Fibroblast of lung (primary cell): ENCODE measurements at regions not wholly inside any gene's neighbourhood (a gene's known extent, or its start where the extent isn't known, plus 50 kb on each side); places are given as distances from the start of the nearest gene placed in this dataset.
"Not testable (repeated sequence)": the region's sequence is repeated elsewhere in the genome, so short reads cannot be mapped to it uniquely, and the experiment has no call there.

Experiments used
- DNase-seq, 2 donors: peaks; one replicate each; pipeline versions ENCODE4 v3.0.0 to v3.0.0-alpha.2; 2010; ENCODE audit warnings: low read depth in 2 of 2
- H2AFZ ChIP-seq: 2 replicates; pipeline ENCODE4 v1.5.1; 2012; ENCODE audit warnings: low read length, control low read depth, inconsistent platforms
- H3K27ac ChIP-seq: 2 replicates; pipeline ENCODE4 v1.5.1; 2011; ENCODE audit warnings: low read length, control low read depth; ENCODE audit not compliant: insufficient read depth
- H3K27me3 ChIP-seq: 2 replicates; pipeline ENCODE4 v1.5.1; 2011; ENCODE audit warnings: mild to moderate bottlenecking, low read length; ENCODE audit not compliant: control insufficient read depth, insufficient read depth
- H3K36me3 ChIP-seq: 2 replicates; pipeline ENCODE4 v1.5.1; 2011; ENCODE audit warnings: low read length; ENCODE audit not compliant: control insufficient read depth, insufficient read depth
- H3K4me1 ChIP-seq: 2 replicates; pipeline ENCODE4 v1.5.1; 2011; ENCODE audit warnings: low read length; ENCODE audit not compliant: control insufficient read depth, insufficient read depth; ENCODE audit errors: extremely low read depth
- H3K4me2 ChIP-seq: 2 replicates; pipeline ENCODE4 v1.5.1; 2011; ENCODE audit warnings: low read length, control low read depth; ENCODE audit not compliant: insufficient read depth; ENCODE audit errors: extremely low read depth
- H3K4me3 ChIP-seq, 4 experiments: fragments of 200-600 bp in 1 of 4; sonication (generic) in 1 of 4; replicated peaks in 1 of 4; 2 replicates each; pipeline ENCODE4 v1.5.1; 2011 to 2016; ENCODE audit warnings: low read length in 4 of 4, low read depth in 3 of 4, mild to moderate bottlenecking in 3 of 4, control low read depth in 2 of 4, inconsistent platforms in 1 of 4, mixed read lengths in 1 of 4; ENCODE audit not compliant: insufficient read depth in 1 of 4; ENCODE audit errors: control extremely low read depth in 1 of 4
- H3K79me2 ChIP-seq: 2 replicates; pipeline ENCODE4 v1.5.1; 2012; ENCODE audit warnings: mild to moderate bottlenecking, low read length, inconsistent platforms; ENCODE audit not compliant: control insufficient read depth, insufficient read depth
- H3K9ac ChIP-seq: 2 replicates; pipeline ENCODE4 v1.5.1; 2011; ENCODE audit warnings: mild to moderate bottlenecking, low read length, control low read depth; ENCODE audit not compliant: insufficient read depth
- H3K9me3 ChIP-seq: 2 replicates; pipeline ENCODE4 v1.5.1; 2012; ENCODE audit warnings: low read depth, low read length; ENCODE audit not compliant: control insufficient read depth, insufficient read depth
- H4K20me1 ChIP-seq: 2 replicates; pipeline ENCODE4 v1.5.1; 2011; ENCODE audit warnings: low read length; ENCODE audit not compliant: control insufficient read depth, insufficient read depth; ENCODE audit errors: extremely low read depth
- EZH2 ChIP-seq: IDR thresholded peaks from 2 replicates; pipeline ENCODE4 v1.5.1; 2012; ENCODE audit warnings: low read length, control low read depth, mild to moderate bottlenecking; ENCODE audit errors: missing control alignments
- TF ChIP-seq, protein P1 (sequence below), 2 donors: IDR thresholded peaks in 1 of 2; conservative IDR thresholded peaks in 1 of 2; 1 replicate in 1 of 2; 2 replicates in 1 of 2; pipeline ENCODE4 v1.5.1; 2011 to 2012; ENCODE audit warnings: low read length in 2 of 2, control low read depth in 1 of 2, inconsistent platforms in 1 of 2, low read depth in 1 of 2, mild to moderate bottlenecking in 1 of 2

DNA sequence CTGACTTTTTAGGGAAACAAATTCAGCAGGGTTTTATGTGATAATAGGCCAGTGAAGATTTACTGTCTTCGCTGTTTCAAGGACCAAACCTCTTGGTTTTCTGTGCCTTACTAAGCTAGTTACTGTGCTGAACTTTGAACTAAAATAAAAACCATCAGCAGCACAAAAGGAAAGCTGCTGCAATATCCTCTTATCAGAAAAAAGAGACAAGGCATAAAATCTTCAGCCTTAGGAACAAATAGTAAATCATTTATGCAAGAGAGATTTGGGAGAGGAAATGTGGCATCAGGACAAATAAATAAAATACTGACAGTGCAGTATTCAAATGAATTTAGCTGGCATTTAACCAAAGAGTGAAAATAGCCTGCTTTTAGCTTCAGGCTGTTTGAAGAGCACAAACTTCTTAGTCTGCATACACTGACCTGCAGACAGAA is 64.1 kb upstream of the EHBP1 start:
- Histone ChIP-seq H4K20me1 (no peaks in the 10 kb centered on the region), H3K4me2 (no peak overlapping the region), H2AFZ (no peak overlapping the region), H3K27ac (no peak overlapping the region), H3K9ac (no peak overlapping the region), H3K4me3 (no peak overlapping the region), H3K79me2 (no peaks in the 10 kb centered on the region), H3K4me1 (no peaks in the 10 kb centered on the region), H3K36me3 (no peaks in the 10 kb centered on the region), H3K27me3 (no peaks in the 10 kb centered on the region), H3K9me3 (no peaks in the 10 kb centered on the region)
- peak in 1 of 2 donors; percentile 25 for DNase-seq
- TF ChIP-seq, protein P1, sequence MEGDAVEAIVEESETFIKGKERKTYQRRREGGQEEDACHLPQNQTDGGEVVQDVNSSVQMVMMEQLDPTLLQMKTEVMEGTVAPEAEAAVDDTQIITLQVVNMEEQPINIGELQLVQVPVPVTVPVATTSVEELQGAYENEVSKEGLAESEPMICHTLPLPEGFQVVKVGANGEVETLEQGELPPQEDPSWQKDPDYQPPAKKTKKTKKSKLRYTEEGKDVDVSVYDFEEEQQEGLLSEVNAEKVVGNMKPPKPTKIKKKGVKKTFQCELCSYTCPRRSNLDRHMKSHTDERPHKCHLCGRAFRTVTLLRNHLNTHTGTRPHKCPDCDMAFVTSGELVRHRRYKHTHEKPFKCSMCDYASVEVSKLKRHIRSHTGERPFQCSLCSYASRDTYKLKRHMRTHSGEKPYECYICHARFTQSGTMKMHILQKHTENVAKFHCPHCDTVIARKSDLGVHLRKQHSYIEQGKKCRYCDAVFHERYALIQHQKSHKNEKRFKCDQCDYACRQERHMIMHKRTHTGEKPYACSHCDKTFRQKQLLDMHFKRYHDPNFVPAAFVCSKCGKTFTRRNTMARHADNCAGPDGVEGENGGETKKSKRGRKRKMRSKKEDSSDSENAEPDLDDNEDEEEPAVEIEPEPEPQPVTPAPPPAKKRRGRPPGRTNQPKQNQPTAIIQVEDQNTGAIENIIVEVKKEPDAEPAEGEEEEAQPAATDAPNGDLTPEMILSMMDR (conservative IDR thresholded peaks at IDR 0.05 in 1 of 2, IDR thresholded peaks at IDR 0.05 in 1 of 2; ENCODE audit: low read depth in 1 of 2, low read length in 2 of 2), result no peak
- no peak for TF ChIP-seq EZH2

DNA sequence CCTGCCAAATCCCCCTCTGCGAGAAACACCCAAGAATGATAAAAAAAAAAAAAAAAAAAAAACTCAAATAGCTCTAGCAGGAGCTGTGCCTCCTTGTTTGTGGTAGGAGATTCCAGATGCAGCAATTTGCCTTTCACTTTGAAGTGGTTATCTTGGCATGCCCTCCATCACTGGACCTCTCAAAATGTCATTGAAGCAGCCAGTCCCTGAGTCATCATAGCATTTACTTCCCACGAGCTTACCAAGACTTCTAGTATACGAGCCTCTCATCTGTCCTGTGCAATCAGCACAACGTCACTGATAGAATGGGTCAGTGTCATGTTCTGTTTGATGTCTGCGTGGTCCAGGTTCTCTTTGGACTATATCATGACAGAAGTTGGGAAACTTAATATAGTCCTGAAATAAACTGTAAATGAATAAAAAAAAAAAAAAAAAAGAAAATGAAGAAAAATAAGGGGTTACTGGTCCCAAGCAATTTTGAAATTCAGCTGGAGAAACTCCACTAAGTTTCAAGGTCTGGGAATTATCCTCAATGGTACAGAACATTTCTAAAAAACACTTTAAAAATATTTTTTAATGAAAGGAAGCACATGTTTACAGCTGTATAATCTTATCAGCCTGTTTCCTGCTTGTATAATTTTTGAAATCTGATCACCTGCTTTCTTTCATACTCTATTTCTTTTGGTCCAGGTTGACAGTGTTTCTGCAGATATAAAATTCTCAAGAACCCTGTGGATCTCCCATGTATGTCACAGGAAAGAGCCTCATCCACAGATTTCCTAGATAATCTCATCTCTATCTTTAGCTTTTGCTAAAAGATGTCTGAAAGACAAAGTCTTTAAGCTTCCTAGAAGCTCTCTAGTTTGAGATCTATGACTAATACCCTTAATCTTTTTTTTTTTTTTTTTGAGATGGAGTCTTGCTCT is 74.1 kb upstream of the EHBP1 start:
- Histone ChIP-seq H3K4me3 (no peak overlapping the region), H3K36me3 (no peaks in the 10 kb centered on the region), H3K9me3 (no peaks in the 10 kb centered on the region), H3K4me2 (no peak overlapping the region), H3K79me2 (no peaks in the 10 kb centered on the region), H3K27ac (no peak overlapping the region), H2AFZ (no peak overlapping the region), H3K9ac (no peak overlapping the region), H3K4me1 (no peaks in the 10 kb centered on the region), H3K27me3 (no peaks in the 10 kb centered on the region), H4K20me1 (no peaks in the 10 kb centered on the region)
- TF ChIP-seq, protein P1 (conservative IDR thresholded peaks at IDR 0.05 in 1 of 2, IDR thresholded peaks at IDR 0.05 in 1 of 2; ENCODE audit: low read depth in 1 of 2, low read length in 2 of 2), result no peak
- no peak for TF ChIP-seq EZH2
- peak in 1 of 2 donors; percentile 29 for DNase-seq

DNA sequence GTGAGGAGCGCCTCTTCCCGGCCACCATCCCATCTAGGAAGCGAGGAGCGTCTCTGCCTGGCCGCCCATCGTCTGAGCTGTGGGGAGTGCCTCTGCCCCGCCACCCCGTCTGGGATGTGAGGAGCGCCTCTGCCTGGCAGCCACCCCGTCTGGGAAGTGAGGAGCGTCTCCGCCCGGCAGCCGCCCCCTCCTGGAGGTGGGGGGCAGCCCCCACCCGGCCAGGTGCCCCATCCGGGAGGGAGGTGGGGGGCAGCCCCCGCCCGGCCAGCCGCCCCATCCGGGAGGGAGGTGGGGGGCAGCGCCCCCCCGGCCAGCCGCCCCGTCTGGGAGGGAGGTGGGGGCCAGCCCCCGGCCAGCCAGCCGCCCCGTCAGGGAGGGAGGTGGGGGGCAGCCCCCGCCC is 75.3 kb upstream of the EHBP1 start:
- H3K4me1 ChIP-seq, H3K79me2 ChIP-seq, H3K27me3 ChIP-seq, H4K20me1 ChIP-seq, H3K27ac ChIP-seq, H3K4me2 ChIP-seq, H3K9ac ChIP-seq, H2AFZ ChIP-seq, H3K9me3 ChIP-seq, H3K36me3 ChIP-seq, DNase-seq, H3K4me3 ChIP-seq: not testable (repeated sequence)

DNA sequence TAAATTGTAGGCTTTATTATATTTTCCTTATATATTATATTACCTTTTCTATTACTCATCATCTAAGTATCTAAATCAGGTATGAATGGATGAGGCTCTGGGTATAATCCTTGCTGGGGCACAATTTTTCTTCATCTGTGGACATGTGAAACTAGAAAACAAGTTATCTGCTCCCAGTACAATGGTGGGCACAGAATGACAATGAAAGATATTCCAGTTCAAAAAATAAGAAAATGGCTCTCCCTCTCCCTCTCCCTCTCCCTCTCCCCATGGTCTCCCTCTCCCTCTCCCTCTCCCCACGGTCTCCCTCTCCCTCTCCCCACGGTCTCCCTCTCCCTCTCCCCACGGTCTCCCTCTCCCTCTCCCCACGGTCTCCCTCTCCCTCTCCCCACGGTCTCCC is 76.2 kb upstream of the EHBP1 start:
- not testable (repeated sequence) for H3K9me3 ChIP-seq, H3K4me3 ChIP-seq, H3K4me1 ChIP-seq, H3K27ac ChIP-seq, H2AFZ ChIP-seq, H3K79me2 ChIP-seq, H3K4me2 ChIP-seq, H3K27me3 ChIP-seq, H3K36me3 ChIP-seq, H4K20me1 ChIP-seq, H3K9ac ChIP-seq, DNase-seq
